GM21360 (cell line): ENCODE measurements at regions not wholly inside any gene's neighbourhood (a gene's known extent, or its start where the extent isn't known, plus 50 kb on each side); places are given as distances from the start of the nearest gene placed in this dataset.

Experiments
- ATAC-seq: cut with Tn5 transposase; IDR thresholded peaks from one replicate; pipeline ENCODE4 v1.9.1; 2021; ENCODE audit warnings: mild to moderate bottlenecking, moderate library complexity; ENCODE audit not compliant: unreplicated experiment

DNA sequence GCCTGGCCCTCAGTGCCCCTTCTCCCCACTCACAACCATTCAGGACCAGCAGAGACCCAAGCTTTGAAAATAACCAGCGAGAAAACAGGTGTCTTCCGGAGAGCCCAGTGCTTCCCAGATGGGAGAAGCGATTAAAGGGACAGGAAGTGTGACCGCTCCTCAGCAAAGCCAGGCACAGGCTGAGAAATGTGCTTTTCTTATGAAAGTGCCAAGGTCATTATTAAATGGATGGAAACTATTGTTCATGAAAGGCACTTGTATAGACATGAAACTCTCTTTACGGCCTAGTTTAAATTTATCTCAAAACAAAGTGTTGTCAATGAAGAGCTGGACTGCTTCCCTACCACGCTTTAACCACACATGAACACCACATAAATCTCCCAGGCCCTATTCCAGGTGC is 210.4 kb downstream of the SPTSSA start:
- no peak for ATAC-seq

DNA sequence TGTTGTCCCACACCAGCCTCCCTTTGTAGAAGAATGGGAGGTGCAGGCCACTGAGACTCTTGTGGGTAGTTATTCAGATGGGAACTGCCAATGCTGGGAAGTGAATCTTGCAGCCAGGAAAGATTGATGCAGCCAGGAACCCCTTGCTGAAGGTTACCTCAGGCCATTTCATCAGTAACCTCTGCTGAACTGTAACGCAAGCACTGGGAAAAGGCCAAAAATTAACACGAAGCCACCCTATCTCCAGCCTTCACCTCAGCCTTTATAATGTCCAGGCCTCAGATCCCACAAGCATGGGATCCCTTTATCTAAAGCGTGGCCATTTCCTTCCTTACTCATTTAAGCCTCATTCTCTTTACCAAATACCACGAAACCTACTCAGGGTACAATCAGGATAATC is 211.1 kb downstream of the SPTSSA start:
- no peak for ATAC-seq

DNA sequence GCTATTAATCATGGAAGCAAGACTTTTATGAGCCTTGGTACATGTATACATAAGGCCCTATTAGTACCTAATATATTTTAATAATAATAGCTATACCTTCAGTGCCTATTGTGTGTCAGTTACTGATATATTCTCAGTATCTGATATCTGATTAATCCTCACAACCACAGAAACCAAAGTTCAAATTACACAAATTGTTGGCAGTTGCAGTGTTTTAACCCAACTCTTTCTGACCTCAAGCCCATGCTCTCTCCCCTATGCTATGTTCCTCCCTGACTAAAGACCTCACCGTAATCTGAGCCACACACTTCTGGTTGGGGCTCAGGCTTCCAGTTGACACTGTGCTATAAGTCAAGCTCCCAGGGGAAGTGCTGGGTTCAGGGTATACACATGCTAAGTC is 214.4 kb downstream of the SPTSSA start:
- no peak for ATAC-seq

DNA sequence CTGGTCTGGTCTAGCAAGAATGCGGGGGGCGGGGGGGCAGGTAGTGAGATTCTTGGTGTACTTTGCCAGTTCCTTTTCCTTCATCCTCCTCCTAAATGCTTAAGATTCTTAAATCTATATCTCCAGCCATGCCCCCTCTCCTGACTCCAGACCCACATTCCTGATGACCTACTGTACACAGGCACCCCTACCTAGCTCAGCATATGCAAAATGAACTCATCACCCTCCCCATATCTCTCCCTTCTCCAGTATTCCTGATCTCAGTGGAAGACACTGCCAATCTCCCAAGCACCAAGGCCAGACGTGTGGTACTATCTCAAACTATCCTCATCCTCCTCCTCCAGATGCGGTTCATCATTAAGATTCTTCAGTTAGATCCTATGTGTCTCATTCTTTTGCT is 215.8 kb downstream of the SPTSSA start:
- ATAC-seq = no peak

DNA sequence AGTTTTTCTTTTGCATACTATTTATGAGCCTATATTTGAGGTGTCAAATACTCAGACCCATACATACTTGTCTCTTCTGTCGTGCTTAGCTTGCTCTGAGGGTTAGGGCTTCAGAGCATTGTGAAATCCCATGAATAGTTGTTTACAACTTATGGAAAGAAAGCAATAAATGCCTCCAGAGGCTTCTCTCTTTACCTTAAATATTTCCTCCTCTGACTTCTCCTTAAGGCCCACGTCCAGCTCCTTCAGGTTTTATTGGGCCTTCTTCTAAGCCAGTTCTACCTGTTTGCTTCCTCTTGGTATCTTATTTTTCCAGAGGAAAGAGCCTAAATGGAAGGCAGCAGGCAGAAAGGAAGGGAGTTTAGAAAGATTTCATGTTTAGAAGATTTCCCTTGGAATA is 218.6 kb downstream of the SPTSSA start:
- no peak for ATAC-seq

DNA sequence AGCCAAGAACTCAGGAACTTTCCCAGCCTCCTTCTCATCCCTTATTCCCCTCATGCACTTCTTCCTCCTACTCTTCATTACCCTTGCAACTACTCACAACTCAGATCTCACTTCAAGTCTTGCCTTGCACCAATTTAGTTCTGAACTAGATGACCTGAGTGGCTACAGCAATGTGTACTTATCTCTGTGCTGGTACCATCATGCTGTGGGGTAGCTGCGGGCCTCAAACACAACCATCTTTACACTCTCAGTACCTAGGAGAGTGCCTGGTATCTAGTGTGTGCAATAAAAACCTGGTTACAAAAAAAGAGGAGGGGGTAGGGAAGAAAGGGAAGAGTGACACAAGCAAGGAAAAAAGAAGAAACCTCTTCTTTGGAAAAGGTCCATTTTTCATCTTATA is 219.0 kb downstream of the SPTSSA start:
- no peak for ATAC-seq

DNA sequence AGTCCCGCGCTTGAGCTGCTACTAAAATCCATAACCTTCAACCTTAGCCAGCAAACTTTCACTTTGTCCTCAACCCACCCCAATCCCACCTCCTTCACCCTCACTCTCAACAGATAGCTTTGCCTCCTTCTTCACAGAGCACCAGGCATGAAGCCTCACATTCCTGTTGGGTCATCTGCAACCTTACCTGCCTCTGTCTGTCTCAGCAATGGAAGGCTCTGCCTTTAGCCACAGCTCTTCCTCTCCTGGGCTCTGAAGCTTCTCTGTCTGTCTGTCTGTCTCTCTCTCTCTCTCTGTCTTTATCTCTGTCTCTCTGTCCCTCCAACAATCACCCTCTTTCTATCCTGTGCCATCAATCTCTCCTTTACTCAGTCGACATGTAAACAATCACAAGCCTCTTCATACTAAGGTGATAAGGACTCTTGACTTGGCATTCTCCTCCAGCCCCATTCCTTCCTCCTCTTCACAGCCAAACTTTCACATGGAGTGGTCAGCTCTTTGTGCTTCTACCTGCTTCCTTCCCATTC is 220.8 kb downstream of the SPTSSA start:
- no peak for ATAC-seq

DNA sequence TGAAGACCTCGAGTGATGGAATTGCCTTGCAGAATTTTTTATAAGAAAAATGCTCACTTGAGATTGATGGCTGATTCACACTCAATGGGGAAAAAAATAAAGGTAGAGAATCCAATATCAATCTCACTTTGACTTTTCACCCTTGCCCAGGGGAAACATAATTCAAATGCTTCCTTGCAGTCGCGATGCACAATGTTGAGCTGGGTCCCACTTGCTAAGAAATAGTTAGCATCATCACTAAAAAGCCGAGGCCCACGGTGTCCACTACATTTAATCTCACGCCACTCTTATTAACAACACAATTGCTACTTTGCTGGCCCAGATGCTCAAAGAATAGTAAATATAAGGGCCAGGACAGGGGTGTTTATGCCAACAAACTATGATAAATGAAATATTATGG is 223.4 kb downstream of the SPTSSA start:
- ATAC-seq = no peak

DNA sequence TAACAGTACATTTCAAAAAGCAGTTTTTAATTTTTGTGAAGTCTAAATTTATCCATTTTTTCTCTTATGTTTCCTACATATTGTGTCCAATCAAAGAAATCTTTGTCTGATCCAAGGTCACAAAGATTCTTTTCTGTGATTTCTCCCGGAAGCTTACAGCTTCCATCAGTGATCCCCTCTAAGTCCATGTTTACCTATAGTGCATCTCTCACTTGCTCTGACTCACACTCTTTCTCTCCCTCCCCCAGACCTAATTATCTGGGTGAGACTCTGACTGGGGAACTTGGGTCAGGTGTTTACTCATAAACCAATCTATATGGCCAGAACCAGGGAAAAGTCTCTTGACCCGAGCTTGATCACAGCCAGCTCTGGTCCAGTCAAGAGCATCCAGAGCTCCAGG is 224.4 kb downstream of the SPTSSA start:
- no peak for ATAC-seq

DNA sequence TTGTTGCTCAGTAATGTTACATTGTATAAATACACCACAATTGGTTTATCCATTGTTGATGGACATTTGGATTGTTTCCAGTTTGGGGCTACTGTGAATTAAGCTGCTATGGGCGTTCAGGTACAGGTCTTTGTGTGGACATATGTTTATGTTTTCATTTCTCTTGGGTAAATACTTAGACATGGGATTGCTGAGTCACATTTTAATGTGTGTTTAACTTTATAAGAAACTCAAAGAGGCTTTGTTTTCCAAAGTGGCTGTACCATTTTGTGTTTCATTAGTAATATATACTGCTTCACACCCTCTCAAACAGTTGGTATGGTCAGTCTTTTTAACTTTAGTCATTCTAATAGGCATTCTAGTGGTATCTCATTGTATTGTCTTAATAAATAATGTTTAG is 225.0 kb downstream of the SPTSSA start:
- ATAC-seq = no peak

DNA sequence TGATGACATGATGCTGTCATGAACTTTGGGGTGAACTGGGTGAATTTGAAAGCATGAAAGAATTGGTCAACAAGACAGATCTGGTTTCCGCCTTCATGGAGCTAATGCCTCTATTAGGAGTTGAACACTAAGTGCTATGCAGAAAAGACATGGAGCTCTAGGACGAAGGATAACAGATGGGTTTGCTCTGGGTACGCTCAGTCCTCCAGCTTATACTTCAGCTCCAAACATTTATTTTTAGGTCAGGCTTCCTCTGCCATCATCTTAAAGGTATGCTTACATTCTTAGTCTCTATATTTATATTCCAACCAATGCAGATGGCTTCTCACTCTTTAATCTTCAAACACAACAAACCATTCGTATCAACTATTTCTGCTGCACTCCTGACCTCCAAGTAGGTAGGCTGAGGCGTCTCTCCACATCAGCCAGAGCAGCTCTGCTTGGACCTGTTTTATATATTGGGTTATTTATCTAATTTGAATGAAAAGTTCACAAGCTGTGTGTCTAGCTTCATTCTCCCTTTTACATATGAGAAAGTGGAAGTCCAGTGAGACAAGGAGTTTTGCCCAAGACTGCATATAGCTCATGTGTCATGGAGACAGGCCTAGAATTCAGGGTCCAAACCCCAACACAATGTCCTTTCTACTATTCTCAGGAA is 226.3 kb downstream of the SPTSSA start:
- ATAC-seq = no peak

DNA sequence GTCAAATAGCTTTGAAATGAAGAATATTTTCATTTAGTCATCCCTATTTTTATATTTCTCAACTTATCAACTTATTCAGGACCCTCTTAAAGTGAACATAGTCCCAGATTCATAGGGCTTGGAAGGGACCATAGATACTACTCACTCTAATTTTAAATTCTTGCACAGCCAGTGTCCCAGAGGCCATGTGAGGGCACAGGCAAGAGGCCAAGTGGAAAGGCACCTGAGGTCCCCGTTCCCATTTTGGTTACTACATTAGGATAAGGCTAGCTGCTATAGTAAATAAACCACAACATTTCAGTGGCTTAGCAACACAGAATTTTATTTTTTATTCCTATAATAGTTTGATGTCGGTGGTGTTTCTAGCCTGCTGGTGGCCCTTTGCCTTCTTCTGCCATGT is 227.8 kb downstream of the SPTSSA start:
- ATAC-seq = no peak

DNA sequence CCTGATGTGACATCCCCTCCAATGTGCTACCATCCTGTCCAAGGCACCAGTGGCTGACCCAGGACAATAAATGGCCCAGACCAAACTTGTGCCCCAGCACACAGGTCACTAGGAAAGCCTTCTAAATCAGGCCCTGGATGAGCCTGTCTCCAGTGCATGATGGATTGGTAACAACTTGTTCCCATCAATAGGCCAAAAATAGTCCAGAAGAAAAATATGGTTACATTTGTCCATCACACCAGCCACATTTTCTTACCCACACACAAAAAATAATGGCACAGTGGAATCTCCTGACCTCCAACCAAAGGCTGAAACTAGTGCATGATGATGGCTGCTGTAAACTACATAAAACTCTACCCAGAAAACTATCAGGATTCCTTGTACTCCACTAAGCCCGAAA is 228.4 kb downstream of the SPTSSA start:
- ATAC-seq = no peak

DNA sequence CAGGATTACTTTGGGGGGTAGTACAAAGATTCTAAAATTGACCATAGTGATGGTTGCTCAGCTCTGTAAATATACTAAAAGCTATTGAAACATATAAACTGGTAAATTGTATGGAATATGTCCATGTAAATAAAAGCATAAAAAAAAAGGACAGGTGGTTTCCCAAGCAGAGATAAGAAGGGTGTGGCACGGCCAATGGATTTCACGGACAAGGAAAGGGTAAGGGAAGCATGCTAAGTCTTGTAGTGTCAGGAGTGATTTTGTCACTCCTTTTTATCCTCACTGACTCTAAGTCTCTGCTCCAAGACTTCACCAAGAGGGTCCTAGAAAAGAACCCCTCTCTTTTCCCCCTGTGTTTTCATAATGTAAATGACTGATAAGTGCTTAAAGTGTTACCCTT is 229.2 kb downstream of the SPTSSA start:
- ATAC-seq = no peak

DNA sequence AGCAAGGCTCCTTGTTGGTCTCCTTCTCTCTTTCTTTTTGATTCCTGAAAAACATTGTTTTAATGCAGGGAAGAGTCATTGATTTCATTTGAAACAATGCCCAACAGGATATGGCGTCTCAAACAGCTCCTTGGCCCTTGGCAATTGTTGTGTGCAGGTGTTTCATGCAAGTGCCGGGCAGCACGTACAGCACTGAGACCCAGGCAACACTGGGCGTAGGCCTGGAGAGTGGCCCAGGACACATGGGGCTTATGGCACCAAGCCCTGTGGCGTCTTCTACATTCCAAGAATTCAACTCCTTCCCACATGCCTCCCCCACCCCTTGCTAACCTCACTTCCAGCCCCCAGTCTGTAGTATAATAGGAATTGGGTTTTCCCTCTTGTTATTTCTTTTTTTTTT is 230.4 kb downstream of the SPTSSA start:
- ATAC-seq = no peak

DNA sequence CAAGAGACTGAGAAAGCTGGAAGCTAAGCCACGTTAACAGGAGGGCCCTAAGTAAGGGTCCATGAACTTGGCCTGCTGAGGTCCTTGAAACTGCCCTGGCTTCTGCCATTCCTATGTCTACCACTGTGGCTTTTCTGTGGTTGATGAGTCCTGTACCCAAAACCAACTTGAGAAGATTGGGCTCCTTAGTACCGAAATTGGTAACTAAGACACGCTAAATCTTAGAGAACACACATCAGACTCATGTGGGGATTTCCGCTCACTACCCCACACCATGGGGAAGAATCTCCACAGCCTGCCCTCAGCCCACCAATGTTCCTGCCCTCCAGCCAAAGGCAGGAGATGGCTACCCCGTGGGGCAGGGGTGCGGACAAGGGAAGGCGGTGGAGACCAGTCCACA is 232.9 kb downstream of the SPTSSA start:
- ATAC-seq = no peak

DNA sequence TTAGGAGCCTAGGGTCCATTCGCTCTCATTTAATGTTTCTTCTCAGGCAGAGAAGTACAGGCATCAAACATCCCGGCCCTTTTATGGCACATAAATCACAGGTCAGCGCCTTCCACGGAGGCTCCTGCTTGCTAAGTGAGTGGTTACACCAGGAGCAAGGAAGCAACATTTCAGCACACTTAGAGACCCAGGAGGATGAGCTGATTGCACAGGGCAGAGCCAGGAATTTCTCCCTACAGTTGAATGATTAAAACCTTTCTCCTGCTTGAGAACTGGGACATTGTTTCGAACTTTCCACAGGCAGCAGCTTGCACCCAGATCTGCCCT is 233.4 kb downstream of the SPTSSA start:
- ATAC-seq = no peak

DNA sequence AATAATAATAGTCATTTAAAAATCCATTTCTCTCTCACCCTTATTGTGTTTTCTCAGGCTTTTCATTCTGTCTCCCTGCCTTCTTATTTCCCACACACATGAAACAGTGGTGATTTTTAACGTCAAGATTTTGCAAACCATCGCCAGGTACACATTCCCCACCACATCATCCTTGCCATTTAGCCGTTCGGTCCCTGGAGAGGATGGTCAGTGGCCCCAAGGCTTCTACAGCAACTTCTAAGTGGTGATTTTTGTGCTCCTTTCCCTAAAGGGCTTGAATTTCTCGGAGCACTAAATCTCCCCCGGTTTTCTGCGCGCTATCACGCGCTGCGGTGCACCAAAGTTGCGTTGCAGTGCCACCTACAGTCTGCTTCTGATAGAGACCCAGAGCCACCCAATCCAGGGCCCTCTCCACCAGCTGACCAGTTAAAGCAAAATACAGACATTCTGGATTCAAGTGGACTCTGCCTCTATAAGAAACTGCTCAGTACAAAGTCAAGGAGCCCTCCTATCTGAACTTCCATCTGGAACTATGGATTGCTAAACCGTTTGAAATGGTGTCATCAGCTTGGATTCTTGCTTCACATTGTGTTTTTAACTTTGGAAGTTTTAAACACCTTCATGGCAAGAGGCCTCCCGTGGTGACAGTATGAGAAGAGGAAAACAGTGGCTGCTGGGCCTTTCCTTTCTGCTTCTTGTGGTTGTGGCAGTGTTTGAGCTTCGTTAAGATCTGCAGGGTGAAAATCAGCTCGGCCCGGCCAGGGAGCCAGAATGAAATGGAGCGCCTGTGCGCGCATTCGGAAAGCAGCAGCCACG is 234.0 kb downstream of the SPTSSA start:
- peak; percentile 92 for ATAC-seq

DNA sequence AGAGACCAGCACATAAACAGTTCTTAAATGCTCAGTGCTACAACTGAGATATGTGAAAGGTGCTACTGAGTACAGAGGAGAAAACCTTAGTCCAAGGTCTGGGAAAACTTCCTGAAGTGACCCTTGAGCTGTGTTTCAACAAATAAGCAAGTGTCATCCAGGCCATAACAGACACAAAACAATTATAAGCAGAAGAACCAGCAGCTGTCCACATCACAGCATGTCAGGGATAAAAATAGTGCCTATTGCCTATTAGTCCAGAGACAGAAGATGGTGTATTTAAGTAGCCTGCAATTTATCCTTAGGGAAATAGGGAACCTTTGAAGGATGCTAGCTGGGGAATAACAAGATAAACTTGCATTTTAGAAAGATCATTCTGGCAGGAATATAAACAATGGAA is 237.8 kb downstream of the SPTSSA start:
- ATAC-seq = no peak

DNA sequence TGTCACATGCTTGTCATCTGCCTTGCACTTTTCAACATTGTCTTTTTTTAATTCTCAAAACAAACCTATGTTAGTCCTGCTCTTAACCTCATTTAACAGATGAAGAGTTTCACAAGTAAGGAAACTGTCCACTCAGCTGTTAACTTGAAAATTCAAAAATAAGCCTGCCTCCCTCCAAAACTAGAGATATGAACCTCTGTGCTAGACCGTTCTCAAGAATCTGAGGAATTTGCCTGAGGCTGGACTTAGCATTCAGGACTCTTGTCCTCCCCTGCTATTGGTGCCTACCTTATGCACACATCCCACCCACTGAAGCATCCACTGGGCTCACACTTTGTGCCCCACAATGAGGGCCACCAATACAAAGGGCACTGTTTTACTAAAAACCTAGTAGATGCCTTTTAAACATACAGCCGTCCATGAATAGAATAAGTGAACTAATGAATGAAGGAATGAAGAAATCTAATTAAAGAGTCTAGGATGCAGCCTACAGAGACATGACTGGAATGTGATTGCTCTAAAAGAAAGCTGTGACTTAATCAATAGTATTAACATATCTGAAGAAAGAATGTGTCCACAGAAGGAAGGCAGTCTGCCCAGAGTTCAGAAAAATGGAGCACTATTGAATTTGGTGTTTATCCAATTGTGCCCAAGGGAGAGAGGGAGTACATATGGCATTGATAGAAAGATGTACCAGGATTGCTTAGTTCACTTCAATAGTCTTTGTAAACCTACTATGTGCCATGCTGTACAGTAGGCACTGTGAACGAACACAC is 238.5 kb downstream of the SPTSSA start:
- no peak for ATAC-seq

DNA sequence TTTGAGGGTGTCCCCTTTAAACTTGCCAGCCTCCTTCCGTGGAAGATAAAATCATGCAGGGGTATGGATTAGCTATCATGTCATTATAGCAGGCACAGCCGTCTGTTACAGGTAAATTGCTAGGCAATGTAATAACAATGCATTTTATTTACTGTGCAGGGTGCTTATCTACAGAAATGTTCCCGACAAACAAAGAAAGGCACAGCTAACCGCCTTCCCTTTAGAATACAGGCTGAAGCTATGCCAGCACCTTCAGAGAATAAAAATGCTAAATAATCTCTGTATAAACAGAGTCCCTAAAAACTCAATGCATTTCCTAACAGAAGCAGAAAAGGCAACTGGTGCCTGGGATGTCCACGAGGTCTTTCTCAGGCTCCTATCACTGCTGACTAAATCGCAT is 239.2 kb downstream of the SPTSSA start:
- no peak for ATAC-seq

DNA sequence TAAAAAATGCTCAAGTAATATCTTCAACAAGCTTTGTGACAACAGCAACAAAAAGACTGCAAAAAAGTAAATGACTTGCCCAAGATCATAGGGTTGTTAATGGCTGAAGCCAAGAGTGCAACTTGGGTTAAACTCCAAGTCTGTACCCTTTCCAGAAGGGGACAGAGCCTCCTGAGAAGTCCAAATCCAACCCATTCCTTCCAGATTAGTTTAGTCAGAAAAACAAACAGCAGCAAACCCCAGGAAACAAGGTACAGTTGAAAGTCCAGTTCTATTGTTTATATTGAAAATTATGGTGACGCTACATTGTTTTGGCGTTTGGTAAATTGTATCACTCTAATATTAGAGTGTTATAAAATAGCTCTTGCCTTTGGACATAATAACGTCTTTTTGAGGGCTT is 239.9 kb downstream of the SPTSSA start:
- no peak for ATAC-seq
